IMR-90 (cell line): ENCODE measurements at regions not wholly inside any gene's neighbourhood (a gene's known extent, or its start where the extent isn't known, plus 50 kb on each side); places are given as distances from the start of the nearest gene placed in this dataset.

Experiments used
- CEBPB ChIP-seq: IDR thresholded peaks from 2 replicates; pipeline ENCODE4 v1.6.1; 2012; ENCODE audit warnings: low read depth, low read length, improper control_type of control experiment
- FOS ChIP-seq: fragments of 150-350 bp; IDR thresholded peaks from 2 replicates; pipeline ENCODE4 v1.6.1; 2016; ENCODE audit warnings: low read depth, low read length
- MAFK ChIP-seq: IDR thresholded peaks from 2 replicates; pipeline ENCODE4 v1.6.1; 2012; ENCODE audit warnings: low read depth, low read length, improper control_type of control experiment
- MAZ ChIP-seq: IDR thresholded peaks from 2 replicates; pipeline ENCODE4 v1.6.1; 2012; ENCODE audit warnings: low read depth, mild to moderate bottlenecking, low read length, improper control_type of control experiment, moderate library complexity, borderline replicate concordance
- MXI1 ChIP-seq: IDR thresholded peaks from 2 replicates; pipeline ENCODE4 v1.6.1; 2012; ENCODE audit warnings: low read depth, mild to moderate bottlenecking, low read length, moderate library complexity, borderline replicate concordance
- POLR2A ChIP-seq: IDR thresholded peaks from 2 replicates; pipeline ENCODE4 v1.6.1; 2012; ENCODE audit warnings: mild to moderate bottlenecking, low read depth, low read length
- RAD21 ChIP-seq: IDR thresholded peaks from 2 replicates; pipeline ENCODE4 v1.6.1; 2012; ENCODE audit warnings: low read length, improper control_type of control experiment
- RFX5 ChIP-seq: IDR thresholded peaks from 2 replicates; pipeline ENCODE4 v1.8.0; 2012; ENCODE audit warnings: low read depth, mild to moderate bottlenecking, low read length, moderate library complexity
- TF ChIP-seq, protein P1 (sequence below): conservative IDR thresholded peaks from 2 replicates; pipeline ENCODE4 v1.5.1; 2012; ENCODE audit warnings: mild to moderate bottlenecking, low read depth, low read length, improper control_type of control experiment

DNA sequence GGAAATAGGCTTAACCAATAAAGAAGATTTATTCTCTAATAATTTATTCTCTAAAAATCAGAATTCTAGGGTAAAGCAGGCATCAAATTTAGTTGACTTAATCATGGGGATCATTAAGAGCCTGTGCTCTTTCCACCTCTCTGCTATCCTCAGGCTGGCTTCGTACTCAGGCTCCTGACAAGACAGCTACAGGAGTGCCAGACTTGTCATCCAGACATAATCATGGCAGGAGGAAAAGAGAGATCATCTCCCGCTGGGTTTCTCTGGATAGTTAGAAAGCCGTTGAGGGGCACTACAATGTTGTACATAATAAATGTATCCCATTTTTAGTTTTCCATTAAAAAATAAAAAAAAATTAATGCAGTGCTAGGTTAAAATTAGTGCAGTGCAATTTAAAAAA, 171.9 kb downstream of the SEC61B start:
- TF ChIP-seq, protein P1, sequence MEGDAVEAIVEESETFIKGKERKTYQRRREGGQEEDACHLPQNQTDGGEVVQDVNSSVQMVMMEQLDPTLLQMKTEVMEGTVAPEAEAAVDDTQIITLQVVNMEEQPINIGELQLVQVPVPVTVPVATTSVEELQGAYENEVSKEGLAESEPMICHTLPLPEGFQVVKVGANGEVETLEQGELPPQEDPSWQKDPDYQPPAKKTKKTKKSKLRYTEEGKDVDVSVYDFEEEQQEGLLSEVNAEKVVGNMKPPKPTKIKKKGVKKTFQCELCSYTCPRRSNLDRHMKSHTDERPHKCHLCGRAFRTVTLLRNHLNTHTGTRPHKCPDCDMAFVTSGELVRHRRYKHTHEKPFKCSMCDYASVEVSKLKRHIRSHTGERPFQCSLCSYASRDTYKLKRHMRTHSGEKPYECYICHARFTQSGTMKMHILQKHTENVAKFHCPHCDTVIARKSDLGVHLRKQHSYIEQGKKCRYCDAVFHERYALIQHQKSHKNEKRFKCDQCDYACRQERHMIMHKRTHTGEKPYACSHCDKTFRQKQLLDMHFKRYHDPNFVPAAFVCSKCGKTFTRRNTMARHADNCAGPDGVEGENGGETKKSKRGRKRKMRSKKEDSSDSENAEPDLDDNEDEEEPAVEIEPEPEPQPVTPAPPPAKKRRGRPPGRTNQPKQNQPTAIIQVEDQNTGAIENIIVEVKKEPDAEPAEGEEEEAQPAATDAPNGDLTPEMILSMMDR: no peak
- TF ChIP-seq MAZ (no peak), POLR2A (no peak), CEBPB (no peak), RAD21 (no peak), FOS (no peak), MXI1 (no peak), RFX5 (no peak), MAFK (no peak)
